SK-N-SH treated with all-trans-retinoic acid at 6 μM for 48 hours (cell line): ENCODE measurements at regions not wholly inside any gene's neighbourhood (a gene's known extent, or its start where the extent isn't known, plus 50 kb on each side); places are given as distances from the start of the nearest gene placed in this dataset.

ENCODE experiments used
- ARNTL ChIP-seq: fragments of 450-650 bp; formaldehyde crosslinking; IDR thresholded peaks from 2 replicates; pipeline ENCODE4 v1.5.0; 2020; ENCODE audit warnings: low read depth, mild to moderate bottlenecking, moderate library complexity, borderline replicate concordance
- BACH2 ChIP-seq: fragments of 250-450 bp; sonication (Bioruptor Pico); IDR thresholded peaks from 2 replicates; pipeline ENCODE4 v1.9.0; 2021; ENCODE audit warnings: mild to moderate bottlenecking, borderline replicate concordance
- CREB5 ChIP-seq: fragments of 250-450 bp; sonication (Bioruptor Pico); IDR thresholded peaks from 2 replicates; pipeline ENCODE4 v1.5.1; 2020; ENCODE audit warnings: low read depth, mild to moderate bottlenecking, moderate library complexity
- ESRRG ChIP-seq: fragments of 250-450 bp; sonication (Bioruptor Pico); IDR thresholded peaks from 2 replicates; pipeline ENCODE4 v1.6.1; 2021; ENCODE audit warnings: mild to moderate bottlenecking
- GLIS3 ChIP-seq: fragments of 250-450 bp; sonication (Bioruptor Pico); IDR thresholded peaks from 2 replicates; pipeline ENCODE4 v1.5.0; 2020; ENCODE audit warnings: mild to moderate bottlenecking, moderate library complexity
- OSR1 ChIP-seq: fragments of 250-450 bp; sonication (Bioruptor Pico); IDR thresholded peaks from 2 replicates; pipeline ENCODE4 v1.8.0; 2022; ENCODE audit warnings: moderate library complexity, mild to moderate bottlenecking, inconsistent platforms
- PATZ1 ChIP-seq: fragments of 250-450 bp; sonication (Bioruptor Pico); IDR thresholded peaks from 2 replicates; pipeline ENCODE4 v1.8.0; 2020; ENCODE audit warnings: mild to moderate bottlenecking, moderate library complexity, borderline replicate concordance
- TCF4 ChIP-seq: fragments of 250-450 bp; sonication (Bioruptor Pico); IDR thresholded peaks from 2 replicates; pipeline ENCODE4 v1.8.0; 2021; ENCODE audit warnings: mild to moderate bottlenecking, moderate library complexity, borderline replicate concordance
- ZFP30 ChIP-seq: fragments of 450-650 bp; formaldehyde crosslinking; IDR thresholded peaks from 2 replicates; pipeline ENCODE4 v1.5.0; 2022; ENCODE audit warnings: mild to moderate bottlenecking, moderate library complexity
- ZNF8 ChIP-seq: fragments of 450-650 bp; formaldehyde crosslinking; IDR thresholded peaks from 2 replicates; pipeline ENCODE4 v1.5.0; 2020; ENCODE audit warnings: mild to moderate bottlenecking, moderate library complexity

- TF ChIP-seq ZFP30 (CRISPR knock-in tag) = no peak
- no peak for TF ChIP-seq GLIS3
- no peak for TF ChIP-seq TCF4 (CRISPR knock-in tag)
- no peak for TF ChIP-seq ZNF8
- no peak for TF ChIP-seq OSR1 (CRISPR knock-in tag)
- no peak for TF ChIP-seq ARNTL
- TF ChIP-seq BACH2 = no peak
- no peak for TF ChIP-seq CREB5 (CRISPR knock-in tag)
- TF ChIP-seq ESRRG = no peak
- TF ChIP-seq PATZ1 = no peak
Observed at GRCh38 chr20:4095639-4096038, 53.0 kb upstream of the SMOX start.
